ENCODE measurements at regions not wholly inside any gene's neighbourhood (a gene's known extent, or its start where the extent isn't known, plus 50 kb on each side); places are given as distances from the start of the nearest gene placed in this dataset.

- Mint-ChIP-seq H3K27ac (ENCODE audit: unreplicated experiment) (no peak overlapping the region), H3K36me3 (ENCODE audit: insufficient read depth, unreplicated experiment) (no peaks in the 10 kb centered on the region), H3K9me3 (ENCODE audit: low read depth, unreplicated experiment) (no peaks in the 10 kb centered on the region), H3K4me3 (ENCODE audit: low read depth, unreplicated experiment) (no peak overlapping the region), H3K4me1 (ENCODE audit: low read depth, unreplicated experiment) (peaks cover 7% of the 10 kb centered on the region), H3K27me3 (ENCODE audit: unreplicated experiment) (no peaks in the 10 kb centered on the region)
- intact Hi-C loops (cut with micrococcal nuclease; ENCODE audit: unreplicated experiment): no loop called here
- BruUV-seq (replicated peaks): no TSS peak
- no peak for DNase-seq
- CTCF ChIA-PET: no interaction called here
- no peak for TF ChIP-seq CTCF (IDR thresholded peaks at IDR 0.05; ENCODE audit: unreplicated experiment)
Observed at GRCh38 chr21:43282358-43283120, 113.7 kb downstream of the CRYAA start.

GRCh38 chr21:43281661-43282357 lies 113.0 kb downstream of the CRYAA start:
- Mint-ChIP-seq H3K27ac (ENCODE audit: unreplicated experiment) (no peak overlapping the region), H3K36me3 (ENCODE audit: insufficient read depth, unreplicated experiment) (no peaks in the 10 kb centered on the region), H3K9me3 (ENCODE audit: low read depth, unreplicated experiment) (no peaks in the 10 kb centered on the region), H3K27me3 (ENCODE audit: unreplicated experiment) (no peaks in the 10 kb centered on the region), H3K4me1 (ENCODE audit: low read depth, unreplicated experiment) (no peaks in the 10 kb centered on the region), H3K4me3 (ENCODE audit: low read depth, unreplicated experiment) (no peak overlapping the region)
- CTCF ChIA-PET: no interaction called here
- no peak for TF ChIP-seq CTCF (IDR thresholded peaks at IDR 0.05; ENCODE audit: unreplicated experiment)
- intact Hi-C loops (cut with micrococcal nuclease; ENCODE audit: unreplicated experiment): no loop called here
- BruUV-seq (replicated peaks): no TSS peak
- no peak for DNase-seq

GRCh38 chr21:43280949-43281633 lies 112.3 kb downstream of the CRYAA start:
- no peaks in the 10 kb centered on the region for H3K4me1 Mint-ChIP-seq (ENCODE audit: low read depth, unreplicated experiment)
- DNase-seq: no peak
- no peaks in the 10 kb centered on the region for H3K36me3 Mint-ChIP-seq (ENCODE audit: insufficient read depth, unreplicated experiment)
- BruUV-seq (replicated peaks): no TSS peak
- peaks cover 5% of the 10 kb centered on the region for H3K27me3 Mint-ChIP-seq (ENCODE audit: unreplicated experiment)
- no peak overlapping the region for H3K27ac Mint-ChIP-seq (ENCODE audit: unreplicated experiment)
- CTCF ChIA-PET: no interaction called here
- no peak for TF ChIP-seq CTCF (IDR thresholded peaks at IDR 0.05; ENCODE audit: unreplicated experiment)
- H3K9me3 Mint-ChIP-seq (ENCODE audit: low read depth, unreplicated experiment): no peaks in the 10 kb centered on the region
- intact Hi-C loops (cut with micrococcal nuclease; ENCODE audit: unreplicated experiment): no loop called here
- no peak overlapping the region for H3K4me3 Mint-ChIP-seq (ENCODE audit: low read depth, unreplicated experiment)

DNA sequence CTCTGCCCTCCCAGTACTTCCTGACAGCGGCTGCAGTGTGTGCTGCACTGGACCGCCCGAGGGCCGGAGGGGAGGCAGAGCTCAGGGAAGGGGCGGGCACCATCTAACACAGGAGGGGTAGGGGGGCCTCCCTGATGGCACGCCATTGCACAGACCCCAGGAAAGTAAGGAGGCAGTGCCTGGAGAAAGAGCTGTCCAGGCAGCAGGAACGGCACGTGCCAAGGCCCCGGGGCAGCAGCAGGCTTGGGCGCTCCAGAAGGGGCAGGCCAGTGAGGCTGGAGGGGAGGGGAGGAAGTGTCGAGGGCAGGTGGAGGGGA lies 110.7 kb downstream of the CRYAA start:
- Mint-ChIP-seq H3K36me3 (ENCODE audit: insufficient read depth, unreplicated experiment) (no peaks in the 10 kb centered on the region), H3K4me3 (ENCODE audit: low read depth, unreplicated experiment) (no peak overlapping the region), H3K4me1 (ENCODE audit: low read depth, unreplicated experiment) (no peaks in the 10 kb centered on the region), H3K27ac (ENCODE audit: unreplicated experiment) (no peak overlapping the region), H3K9me3 (ENCODE audit: low read depth, unreplicated experiment) (no peaks in the 10 kb centered on the region), H3K27me3 (ENCODE audit: unreplicated experiment) (peaks cover 13% of the 10 kb centered on the region)
- intact Hi-C loops (cut with micrococcal nuclease; ENCODE audit: unreplicated experiment): no loop called here
- DNase-seq: no peak
- no TSS peak for BruUV-seq (replicated peaks)
- no peak for TF ChIP-seq CTCF (IDR thresholded peaks at IDR 0.05; ENCODE audit: unreplicated experiment)
- CTCF ChIA-PET: no interaction called here

Data from Calu3 (cell line).